Adrenal gland (tissue), 5 donors: ENCODE measurements at regions not wholly inside any gene's neighbourhood (a gene's known extent, or its start where the extent isn't known, plus 50 kb on each side); places are given as distances from the start of the nearest gene placed in this dataset.

Experiments
- POLR2A ChIP-seq, 2 donors: fragments of 450-650 bp; IDR thresholded peaks; one replicate each; pipeline ENCODE4 v1.6.1; 2017; ENCODE audit warnings: antibody characterized with exemption in 2 of 2, mild to moderate bottlenecking in 2 of 2, moderate library complexity in 1 of 2
- TF ChIP-seq, protein P1 (sequence below), 6 experiments: fragments of 450-650 bp in 4 of 6; fragments of 200-600 bp in 2 of 6; sonication (generic) in 1 of 6; IDR thresholded peaks; 1 replicate in 5 of 6; 2 replicates in 1 of 6; pipeline versions ENCODE4 v1.5.1 to v1.8.0; 2016 to 2021; ENCODE audit warnings: antibody characterized with exemption in 6 of 6, mild to moderate bottlenecking in 2 of 6, moderate library complexity in 1 of 6
- donor health status: DM: no; HTN: no; CAD: no.

DNA sequence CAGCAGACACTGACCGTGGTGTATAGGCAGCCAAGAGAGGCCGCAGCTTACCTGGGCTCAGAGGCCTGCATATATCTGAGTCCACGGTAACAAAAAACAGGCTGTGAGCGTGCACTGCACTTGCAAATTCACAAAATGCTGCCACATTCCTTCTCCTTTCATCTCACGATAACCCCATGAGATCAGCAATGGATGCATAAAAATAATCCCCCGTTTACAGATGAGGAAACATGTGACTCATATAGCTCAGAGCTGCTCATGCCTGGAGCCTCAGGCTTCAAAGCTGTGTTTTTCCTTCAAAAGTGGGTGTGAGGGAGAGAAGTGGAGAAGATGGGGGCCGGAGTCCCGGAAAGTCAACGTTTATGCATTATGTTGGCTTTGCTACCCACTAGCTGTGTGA is 118.3 kb upstream of the FOXF1 start:
- TF ChIP-seq POLR2A (IDR thresholded peaks at IDR 0.05) = no peak
- TF ChIP-seq, protein P1, sequence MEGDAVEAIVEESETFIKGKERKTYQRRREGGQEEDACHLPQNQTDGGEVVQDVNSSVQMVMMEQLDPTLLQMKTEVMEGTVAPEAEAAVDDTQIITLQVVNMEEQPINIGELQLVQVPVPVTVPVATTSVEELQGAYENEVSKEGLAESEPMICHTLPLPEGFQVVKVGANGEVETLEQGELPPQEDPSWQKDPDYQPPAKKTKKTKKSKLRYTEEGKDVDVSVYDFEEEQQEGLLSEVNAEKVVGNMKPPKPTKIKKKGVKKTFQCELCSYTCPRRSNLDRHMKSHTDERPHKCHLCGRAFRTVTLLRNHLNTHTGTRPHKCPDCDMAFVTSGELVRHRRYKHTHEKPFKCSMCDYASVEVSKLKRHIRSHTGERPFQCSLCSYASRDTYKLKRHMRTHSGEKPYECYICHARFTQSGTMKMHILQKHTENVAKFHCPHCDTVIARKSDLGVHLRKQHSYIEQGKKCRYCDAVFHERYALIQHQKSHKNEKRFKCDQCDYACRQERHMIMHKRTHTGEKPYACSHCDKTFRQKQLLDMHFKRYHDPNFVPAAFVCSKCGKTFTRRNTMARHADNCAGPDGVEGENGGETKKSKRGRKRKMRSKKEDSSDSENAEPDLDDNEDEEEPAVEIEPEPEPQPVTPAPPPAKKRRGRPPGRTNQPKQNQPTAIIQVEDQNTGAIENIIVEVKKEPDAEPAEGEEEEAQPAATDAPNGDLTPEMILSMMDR (IDR thresholded peaks at IDR 0.05) = no peak
